22Rv1 (cell line): ENCODE measurements at regions not wholly inside any gene's neighbourhood (a gene's known extent, or its start where the extent isn't known, plus 50 kb on each side); places are given as distances from the start of the nearest gene placed in this dataset.

Experiments
- H3K27ac ChIP-seq: fragments of 450-650 bp; 2 replicates; pipeline ENCODE4 v1.5.1; 2017
- CTCF ChIP-seq: fragments of 450-650 bp; IDR thresholded peaks from 2 replicates; pipeline ENCODE4 v1.5.1; 2017; ENCODE audit warnings: mild to moderate bottlenecking
- ZFX ChIP-seq: fragments of 450-650 bp; IDR thresholded peaks from 2 replicates; pipeline ENCODE4 v1.6.1; 2017; ENCODE audit warnings: antibody characterized with exemption, borderline replicate concordance

- H3K27ac ChIP-seq = no peak overlapping the region
- TF ChIP-seq ZFX (no peak), CTCF (no peak)
Measured at GRCh38 chr3:34300621-34301020, 502.2 kb downstream of the PDCD6IP start.

GRCh38 chr3:34301313-34301712 is 502.9 kb downstream of the PDCD6IP start:
- TF ChIP-seq CTCF (no peak), ZFX (no peak)
- H3K27ac ChIP-seq = no peak overlapping the region

GRCh38 chr3:34305266-34305665 is 506.8 kb downstream of the PDCD6IP start:
- no peak for TF ChIP-seq ZFX
- TF ChIP-seq CTCF = no peak
- H3K27ac ChIP-seq = no peak overlapping the region

- TF ChIP-seq ZFX (no peak), CTCF (no peak)
- H3K27ac ChIP-seq = no peak overlapping the region
Measured at GRCh38 chr3:34312684-34313083, 514.3 kb downstream of the PDCD6IP start.

GRCh38 chr3:34319881-34320280 is 521.5 kb downstream of the PDCD6IP start:
- no peak overlapping the region for H3K27ac ChIP-seq
- no peak for TF ChIP-seq CTCF
- no peak for TF ChIP-seq ZFX

- TF ChIP-seq CTCF = no peak
- TF ChIP-seq ZFX = no peak
- no peak overlapping the region for H3K27ac ChIP-seq
Measured at GRCh38 chr3:34323517-34323916, 525.1 kb downstream of the PDCD6IP start.

DNA sequence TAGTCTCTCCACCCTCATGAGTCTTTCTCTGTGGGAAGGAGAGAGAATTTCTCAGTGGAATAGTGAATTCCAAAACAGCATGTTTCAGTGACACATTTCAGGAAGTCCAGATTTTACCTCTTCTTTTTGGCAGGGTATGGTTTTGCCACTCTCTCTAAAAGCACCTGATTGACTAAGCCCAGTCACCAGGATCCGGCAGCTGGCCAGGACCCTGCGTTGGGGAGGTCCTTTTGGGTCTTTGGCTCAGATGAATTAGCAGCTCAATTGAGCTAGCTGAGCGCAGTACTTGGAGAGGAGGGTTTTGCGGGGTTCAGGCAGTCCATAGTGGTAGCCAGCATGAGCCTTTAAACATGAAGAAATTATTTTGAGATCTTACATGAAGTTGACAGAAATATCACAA is 548.2 kb downstream of the PDCD6IP start:
- TF ChIP-seq ZFX = no peak
- no peak for TF ChIP-seq CTCF
- no peak overlapping the region for H3K27ac ChIP-seq
